Thoracic aorta (tissue), 2 donors: ENCODE measurements at regions not wholly inside any gene's neighbourhood (a gene's known extent, or its start where the extent isn't known, plus 50 kb on each side); places are given as distances from the start of the nearest gene placed in this dataset.

ENCODE experiments used
- ATAC-seq: fragments of 150-250 bp; one replicate; pipeline ENCODE4 v1.8.0; 2017; ENCODE audit warnings: low read depth; ENCODE audit not compliant: insufficient number of reproducible peaks, low FRiP score
- DNase-seq: peaks from one replicate; pipeline ENCODE4 v3.0.0-alpha.2; 2020; ENCODE audit warnings: low spot score
- H3K27ac ChIP-seq, 2 donors: fragments of 200-600 bp; sonication (generic); 1 replicate in 1 of 2; 2 replicates in 1 of 2; pipeline ENCODE4 v1.5.1; 2016; ENCODE audit warnings: mild to moderate bottlenecking in 2 of 2, moderate library complexity in 2 of 2
- H3K27me3 ChIP-seq: fragments of 200-600 bp; sonication (generic); replicated peaks from 2 replicates; pipeline ENCODE4 v1.6.0; 2016; ENCODE audit warnings: mild to moderate bottlenecking; ENCODE audit not compliant: insufficient read depth
- H3K36me3 ChIP-seq: fragments of 200-600 bp; sonication (generic); one replicate; pipeline ENCODE4 v1.5.1; 2016
- H3K4me1 ChIP-seq, 2 donors: fragments of 200-600 bp; sonication (generic); 1 replicate in 1 of 2; 2 replicates in 1 of 2; pipeline versions ENCODE4 v1.5.1 to v1.6.0; 2016; ENCODE audit warnings: low read depth in 2 of 2, mild to moderate bottlenecking in 1 of 2; ENCODE audit not compliant: control insufficient read depth in 1 of 2
- H3K4me3 ChIP-seq: fragments of 200-600 bp; sonication (generic); 2 replicates; pipeline ENCODE4 v1.5.1; 2016; ENCODE audit warnings: mild to moderate bottlenecking
- H3K9me3 ChIP-seq: fragments of 200-600 bp; sonication (generic); 2 replicates; pipeline ENCODE4 v1.5.1; 2016
- CTCF ChIP-seq: fragments of 200-600 bp; sonication (generic); IDR thresholded peaks from one replicate; pipeline ENCODE4 v1.5.1; 2019; ENCODE audit warnings: antibody characterized with exemption

- no peaks in the 10 kb centered on the region for H3K9me3 ChIP-seq
- no peak for ATAC-seq
- H3K27me3 ChIP-seq: no peaks in the 10 kb centered on the region
- no peak for DNase-seq
- H3K4me3 ChIP-seq: no peak overlapping the region
- H3K4me1 ChIP-seq: no peaks in the 10 kb centered on the region
- no peaks in the 10 kb centered on the region for H3K36me3 ChIP-seq
- H3K27ac ChIP-seq: no peak overlapping the region
- TF ChIP-seq CTCF: no peak
Measured at GRCh38 chr1:76705560-76705959, 161.7 kb upstream of the ST6GALNAC5 start.

GRCh38 chr1:76713535-76713934, 153.7 kb upstream of the ST6GALNAC5 start:
- H3K4me1 ChIP-seq: no peaks in the 10 kb centered on the region
- ATAC-seq (no peak), DNase-seq (no peak)
- H3K27ac ChIP-seq: no peak overlapping the region
- no peaks in the 10 kb centered on the region for H3K9me3 ChIP-seq
- TF ChIP-seq CTCF: no peak
- no peaks in the 10 kb centered on the region for H3K27me3 ChIP-seq
- H3K36me3 ChIP-seq: no peaks in the 10 kb centered on the region
- H3K4me3 ChIP-seq: no peak overlapping the region

- no peaks in the 10 kb centered on the region for H3K9me3 ChIP-seq
- H3K27ac ChIP-seq: no peak overlapping the region
- no peaks in the 10 kb centered on the region for H3K4me1 ChIP-seq
- no peaks in the 10 kb centered on the region for H3K36me3 ChIP-seq
- no peak for ATAC-seq
- TF ChIP-seq CTCF: no peak
- no peak for DNase-seq
- H3K27me3 ChIP-seq: no peaks in the 10 kb centered on the region
- no peak overlapping the region for H3K4me3 ChIP-seq
Measured at GRCh38 chr1:76715474-76715873, 151.8 kb upstream of the ST6GALNAC5 start.

- no peak for TF ChIP-seq CTCF
- Histone ChIP-seq H3K27ac (no peak overlapping the region), H3K9me3 (no peaks in the 10 kb centered on the region), H3K27me3 (no peaks in the 10 kb centered on the region), H3K36me3 (no peaks in the 10 kb centered on the region), H3K4me1 (no peaks in the 10 kb centered on the region), H3K4me3 (no peak overlapping the region)
- DNase-seq (no peak), ATAC-seq (no peak)
Measured at GRCh38 chr1:76723949-76724348, 143.3 kb upstream of the ST6GALNAC5 start.

GRCh38 chr1:76724816-76725215, 142.5 kb upstream of the ST6GALNAC5 start:
- Histone ChIP-seq H3K4me3 (no peak overlapping the region), H3K4me1 (no peaks in the 10 kb centered on the region), H3K27ac (no peak overlapping the region), H3K27me3 (no peaks in the 10 kb centered on the region), H3K36me3 (no peaks in the 10 kb centered on the region), H3K9me3 (no peaks in the 10 kb centered on the region)
- DNase-seq (no peak), ATAC-seq (no peak)
- TF ChIP-seq CTCF: no peak
